GM20000 (cell line): ENCODE measurements at regions not wholly inside any gene's neighbourhood (a gene's known extent, or its start where the extent isn't known, plus 50 kb on each side); places are given as distances from the start of the nearest gene placed in this dataset.

ENCODE experiments used
- DNase-seq: peaks from one replicate; pipeline ENCODE4 v3.0.0; 2012; ENCODE audit warnings: low spot score
- TF ChIP-seq, protein P1 (sequence below): IDR thresholded peaks from 2 replicates; pipeline ENCODE4 v1.5.1; 2012; ENCODE audit warnings: mild to moderate bottlenecking, control low read depth; ENCODE audit errors: extremely low read depth, missing control alignments

DNA sequence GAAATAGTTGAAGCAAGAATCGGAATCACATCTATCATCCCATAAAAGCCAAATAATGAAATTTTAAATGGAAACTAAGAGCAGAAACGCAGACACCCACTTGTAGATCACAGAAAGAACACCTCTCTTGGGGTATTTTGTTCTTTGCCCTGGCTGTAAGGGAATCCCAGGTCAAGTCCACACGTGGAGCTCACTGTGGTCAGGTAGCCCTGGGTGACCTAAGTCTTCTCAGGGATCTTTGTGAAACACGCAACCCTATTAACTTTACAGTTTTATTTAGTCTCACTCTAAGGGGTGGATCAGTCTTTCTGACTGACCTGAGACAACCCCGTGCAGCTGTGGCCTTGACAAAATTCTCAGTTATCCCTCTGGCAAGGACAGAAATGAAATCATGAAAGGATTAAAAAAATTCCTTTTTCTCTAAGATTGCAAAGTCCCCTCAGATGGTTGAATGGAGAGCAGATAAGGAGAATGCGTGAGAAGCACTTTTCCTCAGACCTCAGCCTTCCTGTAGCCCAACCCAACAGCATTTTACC, 111.6 kb downstream of the NREP start:
- TF ChIP-seq, protein P1, sequence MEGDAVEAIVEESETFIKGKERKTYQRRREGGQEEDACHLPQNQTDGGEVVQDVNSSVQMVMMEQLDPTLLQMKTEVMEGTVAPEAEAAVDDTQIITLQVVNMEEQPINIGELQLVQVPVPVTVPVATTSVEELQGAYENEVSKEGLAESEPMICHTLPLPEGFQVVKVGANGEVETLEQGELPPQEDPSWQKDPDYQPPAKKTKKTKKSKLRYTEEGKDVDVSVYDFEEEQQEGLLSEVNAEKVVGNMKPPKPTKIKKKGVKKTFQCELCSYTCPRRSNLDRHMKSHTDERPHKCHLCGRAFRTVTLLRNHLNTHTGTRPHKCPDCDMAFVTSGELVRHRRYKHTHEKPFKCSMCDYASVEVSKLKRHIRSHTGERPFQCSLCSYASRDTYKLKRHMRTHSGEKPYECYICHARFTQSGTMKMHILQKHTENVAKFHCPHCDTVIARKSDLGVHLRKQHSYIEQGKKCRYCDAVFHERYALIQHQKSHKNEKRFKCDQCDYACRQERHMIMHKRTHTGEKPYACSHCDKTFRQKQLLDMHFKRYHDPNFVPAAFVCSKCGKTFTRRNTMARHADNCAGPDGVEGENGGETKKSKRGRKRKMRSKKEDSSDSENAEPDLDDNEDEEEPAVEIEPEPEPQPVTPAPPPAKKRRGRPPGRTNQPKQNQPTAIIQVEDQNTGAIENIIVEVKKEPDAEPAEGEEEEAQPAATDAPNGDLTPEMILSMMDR, result no peak
- DNase-seq, result no peak

DNA sequence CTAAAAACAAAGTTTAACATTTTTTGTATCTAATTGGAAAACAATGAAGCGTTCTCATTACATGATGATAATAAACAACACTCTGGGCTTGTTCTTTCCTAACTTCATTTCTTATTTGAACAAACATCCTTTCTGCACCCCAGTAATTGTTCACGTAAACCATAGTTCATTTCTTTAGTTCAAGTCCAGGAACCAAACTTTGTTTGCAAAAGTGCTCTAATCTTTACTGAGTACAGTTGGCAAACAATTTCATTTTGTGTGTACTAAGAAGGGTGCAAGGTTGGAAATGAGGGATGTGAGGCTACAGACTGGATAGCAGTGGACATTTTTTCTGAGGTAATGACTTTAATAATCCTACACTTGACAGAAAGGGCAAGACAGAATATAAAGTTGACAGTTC, 113.5 kb downstream of the NREP start:
- no peak for DNase-seq
- TF ChIP-seq, protein P1, result no peak

DNA sequence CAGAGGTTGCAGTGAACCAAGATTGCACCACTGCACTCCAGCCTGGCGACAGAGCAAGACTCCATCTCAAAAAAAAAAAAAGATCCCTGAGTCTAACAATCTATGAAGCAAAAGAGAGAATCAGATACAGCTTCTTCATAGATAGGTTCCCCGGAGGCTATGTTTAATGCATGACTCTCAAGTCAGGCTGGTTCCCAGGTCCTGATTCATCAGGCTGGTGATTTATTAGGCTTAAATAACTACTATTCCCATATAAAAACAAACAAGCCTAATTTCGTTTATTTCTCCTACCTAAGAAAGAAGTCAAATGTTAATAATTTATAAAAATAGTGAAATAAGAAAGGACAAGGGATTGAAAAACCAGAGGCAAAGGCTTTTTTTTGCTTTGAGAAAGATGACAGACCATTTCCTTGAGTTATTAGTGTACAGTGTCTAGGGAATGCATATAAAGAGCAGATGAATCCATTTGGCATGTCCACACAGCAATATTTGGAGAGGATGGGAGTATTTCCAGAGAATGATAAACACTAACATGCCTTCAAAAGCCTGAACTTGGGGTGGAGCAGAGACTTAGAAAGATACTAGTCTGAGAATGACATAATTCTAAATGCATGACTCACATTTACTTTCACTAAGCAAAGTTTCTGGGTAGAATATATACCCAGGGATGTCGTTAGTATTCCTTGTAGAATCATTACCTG, 115.3 kb downstream of the NREP start:
- TF ChIP-seq, protein P1, result no peak
- no peak for DNase-seq

DNA sequence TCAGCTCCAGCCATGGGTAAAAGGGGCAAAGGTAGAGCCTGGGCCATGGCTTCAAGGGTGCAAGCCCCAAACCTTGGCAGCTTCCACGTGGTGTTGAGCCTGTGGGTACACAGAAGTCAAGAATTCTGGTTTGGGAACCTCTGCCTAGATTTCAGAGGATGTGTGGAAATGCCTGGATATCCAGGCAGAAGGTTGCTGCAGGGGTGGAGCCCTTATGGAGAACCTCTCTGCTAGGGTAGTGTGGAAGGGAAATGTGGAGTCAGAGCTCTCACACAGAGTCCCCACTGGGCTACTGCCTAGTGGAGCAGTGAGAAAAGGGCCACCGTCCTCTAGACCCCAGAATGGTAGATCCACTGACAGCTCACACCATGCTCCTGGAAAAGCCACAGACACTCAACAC, 117.1 kb downstream of the NREP start:
- TF ChIP-seq, protein P1, result no peak
- DNase-seq, result no peak

DNA sequence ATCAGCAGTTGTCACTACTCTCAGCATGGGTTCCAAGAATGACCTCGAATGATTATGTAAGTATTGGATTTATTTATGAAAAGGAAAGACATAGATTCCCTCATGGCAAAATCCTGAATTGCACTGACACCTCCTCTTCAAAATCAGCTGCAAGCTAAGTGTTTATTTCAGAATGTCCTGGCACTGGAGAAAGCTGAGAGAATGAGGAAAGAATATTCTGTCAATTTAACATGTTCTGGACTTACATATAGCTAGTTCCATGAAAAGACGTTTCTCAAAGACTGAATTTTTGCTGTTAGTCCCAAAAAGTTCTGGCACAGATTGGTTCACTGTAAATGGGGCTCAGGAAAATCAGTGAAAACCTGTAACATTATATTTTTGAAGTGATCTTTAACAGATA, 120.3 kb downstream of the NREP start:
- DNase-seq, result no peak
- TF ChIP-seq, protein P1, result no peak

DNA sequence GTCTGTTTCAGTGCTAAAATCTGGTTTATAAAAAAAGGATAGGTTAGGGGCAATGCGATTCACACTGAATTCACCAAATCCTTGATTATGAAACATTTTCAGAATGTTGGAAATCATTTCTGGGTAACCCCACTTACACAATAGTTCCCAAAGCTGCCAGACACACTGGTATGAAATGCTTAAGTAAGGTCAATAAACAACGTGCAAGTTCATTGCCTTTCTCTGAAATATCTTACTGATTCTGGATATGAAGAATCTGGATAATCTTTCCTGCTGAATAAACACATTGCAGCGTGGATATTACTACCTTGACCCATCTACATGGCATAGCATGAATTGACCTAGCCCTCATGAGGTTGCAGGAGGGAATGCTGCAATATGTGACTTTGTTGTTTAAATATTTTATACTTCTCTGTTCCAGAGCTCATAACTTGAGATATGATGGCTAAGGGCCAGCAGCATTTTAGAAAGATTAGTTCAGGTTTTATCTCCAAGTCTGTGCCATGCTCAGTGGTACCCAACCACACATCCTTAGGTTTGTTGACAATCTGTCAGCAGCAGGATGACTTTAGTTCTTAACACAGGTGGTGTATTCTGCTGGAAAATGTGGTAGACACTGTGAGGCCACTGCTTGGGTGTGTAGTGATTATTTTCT, 121.0 kb downstream of the NREP start:
- TF ChIP-seq, protein P1, result no peak
- no peak for DNase-seq

DNA sequence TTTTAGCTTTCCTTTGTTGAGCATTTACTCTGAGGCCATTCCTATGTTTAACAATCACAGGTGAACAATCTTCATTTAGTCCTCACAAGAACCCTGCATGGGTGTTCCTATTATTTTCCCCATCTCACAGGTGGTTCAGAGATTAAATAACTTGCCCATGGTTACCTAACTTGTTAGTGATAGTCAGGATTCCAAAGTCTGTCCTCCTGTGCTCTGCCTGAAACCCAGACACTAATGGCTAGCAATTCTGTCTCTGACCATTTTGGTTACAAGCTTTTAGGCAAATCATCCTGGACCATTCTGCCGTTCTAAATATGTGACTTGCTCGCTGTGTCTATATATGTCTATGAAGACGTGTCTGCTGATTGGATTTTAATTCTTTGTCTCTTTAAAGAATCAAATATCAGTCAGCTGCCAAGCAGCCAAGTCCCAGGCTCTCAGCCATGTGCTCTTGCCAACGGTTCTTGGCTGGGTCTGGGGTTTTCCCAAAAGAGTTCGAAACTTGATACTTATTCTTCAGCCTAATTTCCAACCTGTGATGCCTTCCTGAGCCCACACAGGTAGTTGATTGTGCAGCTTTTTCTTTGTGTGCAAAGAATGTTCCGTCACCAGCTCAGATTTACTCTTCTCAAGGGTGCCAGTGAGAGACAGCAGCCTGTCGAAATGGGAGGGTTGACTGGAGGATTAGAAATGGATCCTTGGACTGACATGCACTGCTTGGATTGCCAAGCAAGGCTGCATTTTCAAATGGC, 121.7 kb downstream of the NREP start:
- DNase-seq, result no peak
- TF ChIP-seq, protein P1, result no peak
